Heart left ventricle (tissue), 16 donors: ENCODE measurements at regions not wholly inside any gene's neighbourhood (a gene's known extent, or its start where the extent isn't known, plus 50 kb on each side); places are given as distances from the start of the nearest gene placed in this dataset.

Source experiments
- ATAC-seq, 4 donors: fragments of 200-7000 bp; cut with Tn5 transposase; one replicate each; pipeline ENCODE4 v1.9.1; 2020 to 2022; ENCODE audit warnings: moderate library complexity in 4 of 4, mild to moderate bottlenecking in 3 of 4, moderate number of reproducible peaks in 1 of 4
- DNase-seq, 5 donors: peaks; one replicate each; pipeline ENCODE4 v3.0.0-alpha.2; 2020
- H3K27ac ChIP-seq, 12 donors: fragments of 200-600 bp; sonication (generic) in 4 of 12; one replicate each; pipeline versions ENCODE4 v1.5.0 to v1.8.0; 2016 to 2022; ENCODE audit warnings: mild to moderate bottlenecking in 2 of 12
- H3K27me3 ChIP-seq, 9 donors: fragments of 200-600 bp; sonication (generic) in 2 of 9; one replicate each; pipeline versions ENCODE4 v1.5.1 to v1.8.0; 2016 to 2022; ENCODE audit warnings: mild to moderate bottlenecking in 3 of 9
- H3K36me3 ChIP-seq, 9 donors: fragments of 200-600 bp; sonication (generic) in 2 of 9; one replicate each; pipeline versions ENCODE4 v1.5.0 to v1.8.0; 2018 to 2022; ENCODE audit warnings: mild to moderate bottlenecking in 2 of 9
- H3K4me1 ChIP-seq, 12 donors: fragments of 200-600 bp; sonication (generic) in 4 of 12; one replicate each; pipeline versions ENCODE4 v1.5.0 to v1.8.0; 2016 to 2022; ENCODE audit warnings: mild to moderate bottlenecking in 3 of 12
- H3K4me3 ChIP-seq, 12 donors: fragments of 200-600 bp; sonication (generic) in 4 of 12; one replicate each; pipeline versions ENCODE4 v1.5.0 to v1.8.0; 2017 to 2022; ENCODE audit warnings: mild to moderate bottlenecking in 9 of 12, moderate library complexity in 4 of 12
- H3K9me3 ChIP-seq, 12 donors: fragments of 200-600 bp; sonication (generic) in 4 of 12; one replicate each; pipeline versions ENCODE4 v1.5.0 to v1.8.0; 2016 to 2022; ENCODE audit warnings: mild to moderate bottlenecking in 1 of 12
- POLR2A ChIP-seq, 2 donors: fragments of 450-650 bp; IDR thresholded peaks; one replicate each; pipeline ENCODE4 v1.6.1; 2017; ENCODE audit warnings: antibody characterized with exemption in 2 of 2, mild to moderate bottlenecking in 2 of 2, moderate library complexity in 2 of 2
- WGBS, 4 donors: extraction: QIAGEN DNeasy Blood & Tissue Kit in 2 of 4; methylation state at CpG; one replicate each; pipeline versions ENCODE4 v1.1.5 to v1.1.7; 2013 to 2018; 5-methylcytosine and 5-hydroxymethylcytosine counted together
- intact Hi-C, 10 donors: fragments of 100-400 bp; cut with DNase I; formaldehyde crosslinking; loops; one replicate each; pipeline versions ENCODE4 v1.11.1 to v1.14.2; 2022
- TF ChIP-seq, protein P1 (sequence below), 12 donors: fragments of 200-600 bp; sonication (generic) in 4 of 12; IDR thresholded peaks; one replicate each; pipeline versions ENCODE4 v1.5.0 to v1.8.0; 2018 to 2022; ENCODE audit warnings: antibody characterized with exemption in 12 of 12, mild to moderate bottlenecking in 5 of 12
- donor health status: ischemic (EF 13 %, LVEDD 7.1; RV severe dilation, severe dysfunction).
- donor health status: healthy with polysubstance abuse.
- donor health status: DM: no; HTN: yes; CAD: no.
- donor health status: DM: no; HTN: no; CAD: no.
- donor health status: ischemic (EF 25% LVEDD 6.9; RV normal size, moderate dysfunction).
- donor health status: ischemic (EF 25% LVEDD 5.7; RV mildly dilated, moderate dysfunction).
- donor health status: healthy.
- donor health status: DM: yes; HTN: yes; CAD: no.
- donor health status: ischemic (EF 35%, LVEDD 5.7; RV mildly dilated, moderate dysfunction).
- donor health status: nonischemic (EF 11% LVEDD 7.7; RV severe dilation, severe dysfunction).
- donor health status: DM: yes; HTN: yes; CAD: no.
- donor health status: PGD.
- donor health status: ischemic (EF 29% LVEDD 5.4; RV normal size, mild dysfunction).
- donor health status: nonischemic (EF 23%, LVEDD 6.1; RV moderate dilation, normal function).

- Histone ChIP-seq H3K4me1 (peaks cover 0 to 14% (median 0%) of the 10 kb centered on the region in 12 donors), H3K9me3 (no peaks in the 10 kb centered on the region), H3K27ac (no peak overlapping the region), H3K36me3 (no peaks in the 10 kb centered on the region), H3K4me3 (no peak overlapping the region), H3K27me3 (peaks cover 15 to 43% (median 26%) of the 10 kb centered on the region in 9 donors)
- DNase-seq (no peak), ATAC-seq (no peak)
- TF ChIP-seq, protein P1, sequence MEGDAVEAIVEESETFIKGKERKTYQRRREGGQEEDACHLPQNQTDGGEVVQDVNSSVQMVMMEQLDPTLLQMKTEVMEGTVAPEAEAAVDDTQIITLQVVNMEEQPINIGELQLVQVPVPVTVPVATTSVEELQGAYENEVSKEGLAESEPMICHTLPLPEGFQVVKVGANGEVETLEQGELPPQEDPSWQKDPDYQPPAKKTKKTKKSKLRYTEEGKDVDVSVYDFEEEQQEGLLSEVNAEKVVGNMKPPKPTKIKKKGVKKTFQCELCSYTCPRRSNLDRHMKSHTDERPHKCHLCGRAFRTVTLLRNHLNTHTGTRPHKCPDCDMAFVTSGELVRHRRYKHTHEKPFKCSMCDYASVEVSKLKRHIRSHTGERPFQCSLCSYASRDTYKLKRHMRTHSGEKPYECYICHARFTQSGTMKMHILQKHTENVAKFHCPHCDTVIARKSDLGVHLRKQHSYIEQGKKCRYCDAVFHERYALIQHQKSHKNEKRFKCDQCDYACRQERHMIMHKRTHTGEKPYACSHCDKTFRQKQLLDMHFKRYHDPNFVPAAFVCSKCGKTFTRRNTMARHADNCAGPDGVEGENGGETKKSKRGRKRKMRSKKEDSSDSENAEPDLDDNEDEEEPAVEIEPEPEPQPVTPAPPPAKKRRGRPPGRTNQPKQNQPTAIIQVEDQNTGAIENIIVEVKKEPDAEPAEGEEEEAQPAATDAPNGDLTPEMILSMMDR (IDR thresholded peaks at IDR 0.05), result no peak
- no peak for TF ChIP-seq POLR2A (IDR thresholded peaks at IDR 0.05)
- 88 to 92% (median 89%) methylated on average over 6 of the region's 6 CpGs for WGBS, 4 donors
- intact Hi-C loops, result no loop called here
Measured at GRCh38 chr1:38132681-38133080, 86.1 kb upstream of the POU3F1 start.

- no peak overlapping the region for H3K4me3 ChIP-seq
- H3K36me3 ChIP-seq, result no peaks in the 10 kb centered on the region
- H3K4me1 ChIP-seq, result peaks cover 0 to 14% (median 0%) of the 10 kb centered on the region in 12 donors
- 53 to 79% (median 71%) methylated on average over 6 of the region's 6 CpGs for WGBS, 4 donors
- DNase-seq, result no peak
- no peak for TF ChIP-seq POLR2A (IDR thresholded peaks at IDR 0.05)
- TF ChIP-seq, protein P1 (IDR thresholded peaks at IDR 0.05), result no peak
- ATAC-seq, result peak in 1 of 4 donors; percentile 44
- intact Hi-C loops, result no loop called here
- peaks cover 9 to 31% (median 18%) of the 10 kb centered on the region in 9 donors for H3K27me3 ChIP-seq
- H3K9me3 ChIP-seq, result no peaks in the 10 kb centered on the region
- H3K27ac ChIP-seq, result no peak overlapping the region
Measured at GRCh38 chr1:38131024-38131585, 84.5 kb upstream of the POU3F1 start.

DNA sequence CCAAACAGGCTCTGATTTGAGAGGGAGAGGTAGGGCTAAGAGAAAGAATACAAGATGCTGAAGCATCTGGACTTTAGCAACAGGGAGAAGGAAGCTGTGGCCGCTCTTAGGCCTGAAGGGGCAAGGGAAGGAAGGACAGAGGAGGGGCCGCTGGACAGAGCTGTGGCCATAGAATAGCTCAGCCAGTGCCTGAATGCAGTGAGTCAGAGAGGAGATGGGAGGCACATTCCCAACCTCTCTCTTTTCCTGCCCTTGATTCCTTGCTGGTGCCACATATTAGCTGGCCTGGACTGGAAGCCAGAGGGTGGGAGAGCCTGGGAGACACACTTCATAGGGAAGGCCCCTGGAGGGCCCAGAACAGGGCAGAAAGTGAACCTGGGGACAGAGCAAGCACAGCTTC lies 83.4 kb upstream of the POU3F1 start:
- Histone ChIP-seq H3K27me3 (peaks cover 7 to 21% (median 14%) of the 10 kb centered on the region in 9 donors), H3K36me3 (no peaks in the 10 kb centered on the region), H3K4me3 (no peak overlapping the region), H3K27ac (no peak overlapping the region), H3K9me3 (no peaks in the 10 kb centered on the region), H3K4me1 (peaks cover 0 to 14% (median 0%) of the 10 kb centered on the region in 12 donors)
- ATAC-seq, result no peak
- intact Hi-C loops, result no loop called here
- WGBS, 4 donors, result 64 to 85% (median 68%) methylated on average over 2 of the region's 2 CpGs
- TF ChIP-seq, protein P1 (IDR thresholded peaks at IDR 0.05), result no peak
- TF ChIP-seq POLR2A (IDR thresholded peaks at IDR 0.05), result no peak
- DNase-seq, result no peak

GRCh38 chr1:38129473-38129872 lies 82.9 kb upstream of the POU3F1 start:
- no peak for TF ChIP-seq POLR2A (IDR thresholded peaks at IDR 0.05)
- TF ChIP-seq, protein P1 (IDR thresholded peaks at IDR 0.05), result peak in 1 of 12 donors; percentile 11
- no peak overlapping the region for H3K27ac ChIP-seq
- DNase-seq (no peak), ATAC-seq (no peak)
- H3K9me3 ChIP-seq, result no peaks in the 10 kb centered on the region
- H3K27me3 ChIP-seq, result peaks cover 2 to 16% (median 10%) of the 10 kb centered on the region in 9 donors
- no peak overlapping the region for H3K4me3 ChIP-seq
- no peaks in the 10 kb centered on the region for H3K36me3 ChIP-seq
- peaks cover 0 to 13% (median 0%) of the 10 kb centered on the region in 12 donors for H3K4me1 ChIP-seq
- intact Hi-C loops, result no loop called here
- WGBS, 4 donors, result 72 to 87% (median 81%) methylated on average over 5 of the region's 5 CpGs
